GM12864 (cell line): ENCODE measurements at regions not wholly inside any gene's neighbourhood (a gene's known extent, or its start where the extent isn't known, plus 50 kb on each side); places are given as distances from the start of the nearest gene placed in this dataset.

Experiments
- DNase-seq: peaks from one replicate; pipeline ENCODE4 v3.0.0-alpha.2; 2011; ENCODE audit warnings: low read depth
- H3K4me3 ChIP-seq: 2 replicates; pipeline ENCODE4 v1.5.1; 2011; ENCODE audit warnings: mild to moderate bottlenecking, low read depth, low read length, control low read depth
- CTCF ChIP-seq: IDR thresholded peaks from 2 replicates; pipeline ENCODE4 v1.5.1; 2011; ENCODE audit warnings: low read depth, mild to moderate bottlenecking, moderate library complexity, low read length, control low read depth, inconsistent platforms; ENCODE audit errors: missing control alignments

- no peak for DNase-seq
- no peak overlapping the region for H3K4me3 ChIP-seq
- TF ChIP-seq CTCF, result no peak
These were observed 478.4 kb upstream of the B3GAT1 start for GRCh38 chr11:134890446-134890845.

DNA sequence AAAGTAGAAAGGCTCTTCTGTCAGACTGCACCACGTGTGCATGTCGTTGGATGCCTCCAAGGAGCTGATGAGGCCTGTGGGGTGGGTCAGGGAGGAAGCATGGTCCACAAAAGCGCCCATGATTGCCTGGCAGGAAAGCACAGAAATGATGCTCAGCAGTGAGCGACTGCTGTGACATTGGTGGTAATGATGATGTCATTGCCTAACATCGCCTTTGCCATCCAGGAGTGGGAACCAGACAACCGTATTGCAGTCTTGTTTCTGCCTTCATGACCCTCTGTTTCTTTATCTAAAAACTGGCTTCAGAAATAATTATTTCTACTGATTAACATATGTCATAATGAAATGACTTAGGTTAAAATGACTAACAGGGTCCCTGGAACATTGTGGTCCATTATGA is 477.8 kb upstream of the B3GAT1 start:
- TF ChIP-seq CTCF, result no peak
- no peak for DNase-seq
- H3K4me3 ChIP-seq, result no peak overlapping the region

DNA sequence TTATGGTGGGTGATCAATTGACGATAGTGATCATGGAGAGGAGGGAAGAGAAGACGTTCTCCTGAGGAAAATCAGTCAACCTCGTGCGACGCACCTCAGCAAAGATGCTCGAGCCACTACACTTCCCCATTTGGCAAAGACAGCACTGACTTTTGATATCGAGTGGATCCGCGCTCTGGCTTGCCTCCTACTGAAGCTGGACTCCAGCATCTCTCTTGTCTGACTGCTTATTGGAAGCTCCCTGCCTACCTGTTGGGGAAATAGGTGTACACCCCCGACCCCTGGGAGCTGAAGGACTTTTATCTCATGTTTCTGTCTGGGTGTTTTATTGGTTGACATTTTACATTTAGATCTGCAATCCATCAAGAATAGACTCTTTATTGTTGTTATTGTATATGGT is 476.8 kb upstream of the B3GAT1 start:
- no peak for DNase-seq
- no peak for TF ChIP-seq CTCF
- H3K4me3 ChIP-seq, result no peak overlapping the region

- H3K4me3 ChIP-seq, result no peak overlapping the region
- TF ChIP-seq CTCF, result no peak
- no peak for DNase-seq
These were observed 475.9 kb upstream of the B3GAT1 start for GRCh38 chr11:134887896-134888295.

GRCh38 chr11:134883484-134883883 is 471.4 kb upstream of the B3GAT1 start:
- DNase-seq, result no peak
- no peak for TF ChIP-seq CTCF
- no peak overlapping the region for H3K4me3 ChIP-seq

DNA sequence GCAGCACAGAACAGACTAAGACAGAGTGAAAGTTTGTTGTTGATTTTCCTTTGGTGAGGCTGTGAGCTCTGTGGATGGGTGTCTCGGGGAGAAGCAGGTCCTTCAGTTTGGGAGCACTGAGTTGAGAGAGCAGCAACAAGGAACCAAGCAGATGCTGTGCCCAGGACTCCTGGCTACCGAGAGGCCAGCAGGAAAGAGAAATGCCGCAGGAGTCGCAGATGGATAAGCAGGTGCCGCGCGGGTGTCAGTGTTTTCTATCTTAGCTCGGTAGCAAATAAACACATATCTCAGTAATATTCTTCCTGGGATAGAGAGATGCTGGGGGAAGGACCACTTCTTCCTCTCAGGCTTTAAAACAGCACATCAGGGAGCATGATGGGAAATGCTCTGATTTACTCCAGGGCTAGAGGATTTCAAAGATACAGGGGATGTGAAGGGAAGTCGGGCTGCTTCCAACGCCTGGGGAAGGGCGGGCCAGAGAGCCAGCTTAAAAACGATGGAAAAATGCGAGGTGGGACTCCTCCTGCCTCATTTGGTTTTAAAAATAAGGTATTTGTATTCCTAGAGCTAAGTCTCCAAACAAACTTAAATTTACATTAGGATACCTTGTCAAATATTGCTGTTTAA is 470.7 kb upstream of the B3GAT1 start:
- no peak for TF ChIP-seq CTCF
- H3K4me3 ChIP-seq, result no peak overlapping the region
- no peak for DNase-seq

GRCh38 chr11:134882141-134882540 is 470.1 kb upstream of the B3GAT1 start:
- no peak for DNase-seq
- H3K4me3 ChIP-seq, result no peak overlapping the region
- TF ChIP-seq CTCF, result no peak
